ENCODE measurements at regions not wholly inside any gene's neighbourhood (a gene's known extent, or its start where the extent isn't known, plus 50 kb on each side); places are given as distances from the start of the nearest gene placed in this dataset.

DNA sequence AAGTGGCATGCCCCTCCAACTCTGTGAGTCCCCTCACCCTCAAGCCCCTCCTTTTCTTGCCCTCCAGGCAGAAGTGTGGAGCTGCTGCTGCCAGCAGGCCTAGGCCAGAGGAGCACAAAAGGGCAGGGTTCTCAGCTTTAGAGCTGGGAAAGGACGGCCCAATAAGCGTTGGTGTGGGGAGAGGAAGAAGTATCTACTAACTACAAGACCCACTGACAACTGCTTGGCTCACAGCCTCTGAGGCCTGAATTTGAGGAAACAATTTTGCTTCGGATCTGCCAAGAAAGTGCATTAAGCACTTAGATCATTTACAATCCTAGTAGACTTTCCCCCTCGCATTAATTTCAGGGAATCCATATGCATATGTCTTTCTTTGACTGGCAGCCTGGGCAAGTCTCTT lies 179.4 kb downstream of the SNX18 start:
- Histone ChIP-seq H3K4me3 (ENCODE audit: low read depth in 1 of 5, low read length in 5 of 5) (no peak overlapping the region), H3K4me1 (ENCODE audit: control insufficient read depth in 5 of 5, insufficient read depth in 5 of 5, low read length in 5 of 5) (peaks cover 0 to 27% (median 7%) of the 10 kb centered on the region in 5 donors), H3K9ac (ENCODE audit: low read length in 5 of 5) (no peak overlapping the region), H3K36me3 (ENCODE audit: control insufficient read depth in 5 of 5, insufficient read depth in 5 of 5, low read length in 5 of 5) (no peaks in the 10 kb centered on the region), H3K27ac (ENCODE audit: low read depth, low read length) (no peak overlapping the region), H3K27me3 (ENCODE audit: control insufficient read depth in 5 of 5, insufficient read depth in 4 of 5, low read length in 5 of 5) (no peaks in the 10 kb centered on the region), H3K9me3 (ENCODE audit: control insufficient read depth in 5 of 5, low read length in 5 of 5) (no peaks in the 10 kb centered on the region)

DNA sequence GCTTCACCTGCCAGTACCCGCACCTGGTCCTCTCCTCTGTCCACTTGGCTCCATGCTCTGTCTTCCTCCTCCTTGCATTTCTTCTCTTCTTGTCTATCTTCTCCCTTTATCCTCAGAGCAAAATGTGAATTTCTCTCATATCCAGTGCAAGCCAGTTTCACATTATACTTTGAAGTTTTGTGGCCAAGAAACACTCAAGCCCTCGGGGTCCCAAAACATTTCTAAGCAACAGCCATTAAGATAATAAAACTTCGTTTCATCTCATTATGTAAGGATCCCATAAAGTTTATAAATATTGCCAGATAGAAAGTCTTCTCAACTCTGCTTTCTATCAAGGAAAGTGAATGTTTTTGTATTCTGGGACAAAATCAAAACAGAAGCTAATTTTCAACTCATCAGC lies 178.8 kb downstream of the SNX18 start:
- H3K4me1 ChIP-seq (ENCODE audit: control insufficient read depth in 5 of 5, insufficient read depth in 5 of 5, low read length in 5 of 5) = peaks cover 0 to 27% (median 5%) of the 10 kb centered on the region in 5 donors
- no peaks in the 10 kb centered on the region for H3K27me3 ChIP-seq (ENCODE audit: control insufficient read depth in 5 of 5, insufficient read depth in 4 of 5, low read length in 5 of 5)
- H3K36me3 ChIP-seq (ENCODE audit: control insufficient read depth in 5 of 5, insufficient read depth in 5 of 5, low read length in 5 of 5) = no peaks in the 10 kb centered on the region
- H3K27ac ChIP-seq (ENCODE audit: low read depth, low read length) = no peak overlapping the region
- no peaks in the 10 kb centered on the region for H3K9me3 ChIP-seq (ENCODE audit: control insufficient read depth in 5 of 5, low read length in 5 of 5)
- H3K9ac ChIP-seq (ENCODE audit: low read length in 5 of 5) = no peak overlapping the region
- no peak overlapping the region for H3K4me3 ChIP-seq (ENCODE audit: low read depth in 1 of 5, low read length in 5 of 5)

DNA sequence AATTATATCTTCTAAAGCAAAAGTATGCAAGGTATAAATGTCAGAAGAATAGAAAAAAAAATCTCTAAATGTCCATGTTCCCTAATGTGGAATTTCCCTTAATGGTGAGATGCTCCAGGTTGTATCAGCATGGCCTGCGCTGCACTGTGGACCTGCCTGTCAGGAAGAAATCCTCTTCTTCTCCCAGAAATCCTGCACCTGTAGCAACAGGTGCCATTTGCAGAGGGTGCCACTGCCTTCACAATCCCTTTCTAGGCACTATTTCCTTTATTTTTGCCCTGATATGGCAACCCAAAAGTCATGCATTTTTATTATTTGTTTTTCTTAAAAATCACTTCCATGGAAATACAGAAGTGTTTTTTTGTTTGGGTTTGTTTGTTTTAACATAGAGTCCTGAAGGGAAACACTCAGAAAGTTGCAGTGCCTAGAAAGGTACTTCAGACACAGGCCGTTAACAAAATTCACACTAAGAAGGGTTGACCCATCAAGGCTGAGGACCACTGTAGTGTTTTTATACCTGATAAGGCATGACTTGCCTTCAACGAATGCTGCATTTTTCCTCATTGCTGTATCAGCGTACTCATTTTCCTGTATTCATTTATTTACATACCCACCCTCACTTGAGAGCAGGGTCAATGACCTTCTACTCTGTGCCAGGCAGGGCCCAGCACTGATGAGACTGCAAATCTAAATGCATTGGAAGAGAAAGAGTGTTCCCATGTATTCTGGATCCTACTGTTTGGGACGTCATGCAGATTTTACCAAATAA lies 177.8 kb downstream of the SNX18 start:
- no peaks in the 10 kb centered on the region for H3K27me3 ChIP-seq (ENCODE audit: control insufficient read depth in 5 of 5, insufficient read depth in 4 of 5, low read length in 5 of 5)
- H3K9me3 ChIP-seq (ENCODE audit: control insufficient read depth in 5 of 5, low read length in 5 of 5) = no peaks in the 10 kb centered on the region
- H3K4me3 ChIP-seq (ENCODE audit: low read depth in 1 of 5, low read length in 5 of 5) = no peak overlapping the region
- H3K9ac ChIP-seq (ENCODE audit: low read length in 5 of 5) = no peak overlapping the region
- H3K27ac ChIP-seq (ENCODE audit: low read depth, low read length) = no peak overlapping the region
- no peaks in the 10 kb centered on the region for H3K36me3 ChIP-seq (ENCODE audit: control insufficient read depth in 5 of 5, insufficient read depth in 5 of 5, low read length in 5 of 5)
- H3K4me1 ChIP-seq (ENCODE audit: control insufficient read depth in 5 of 5, insufficient read depth in 5 of 5, low read length in 5 of 5) = peaks cover 0 to 27% (median 5%) of the 10 kb centered on the region in 5 donors

DNA sequence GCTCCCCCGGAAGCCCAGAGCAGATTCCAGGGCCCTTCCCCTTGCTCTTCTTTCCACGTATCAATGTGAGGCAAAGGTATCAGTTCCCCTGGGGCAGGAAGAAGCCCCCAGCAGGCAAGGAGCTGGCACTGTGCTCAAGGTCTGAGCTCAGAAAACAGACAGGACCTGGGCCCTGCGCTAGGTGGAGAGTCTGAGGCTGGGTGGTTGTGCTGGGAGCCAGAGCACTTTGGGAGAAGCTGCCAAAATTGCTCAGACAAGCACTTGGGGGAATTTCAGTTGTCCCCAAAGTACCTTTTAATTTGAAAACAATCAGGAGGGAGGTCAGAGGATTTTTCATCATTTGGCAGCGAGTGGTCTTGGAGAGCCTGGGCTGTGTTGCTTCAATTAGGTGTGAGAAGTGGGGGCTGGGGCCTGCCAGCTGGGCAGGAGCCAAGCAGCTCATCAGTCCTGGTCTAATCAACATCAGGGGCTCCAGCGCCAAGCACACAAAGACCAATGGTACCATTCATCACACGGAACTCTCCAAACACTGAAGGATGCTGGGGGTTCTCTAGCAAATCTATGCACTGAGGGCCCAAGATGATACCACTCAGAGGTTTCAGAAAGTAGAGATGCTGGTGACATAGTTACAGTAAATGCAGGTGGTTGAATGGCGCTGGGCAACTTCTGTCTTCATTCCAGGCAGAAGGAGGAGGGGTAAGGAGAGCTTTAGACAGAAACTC lies 176.5 kb downstream of the SNX18 start:
- no peak overlapping the region for H3K27ac ChIP-seq (ENCODE audit: low read depth, low read length)
- H3K36me3 ChIP-seq (ENCODE audit: control insufficient read depth in 5 of 5, insufficient read depth in 5 of 5, low read length in 5 of 5) = no peaks in the 10 kb centered on the region
- H3K27me3 ChIP-seq (ENCODE audit: control insufficient read depth in 5 of 5, insufficient read depth in 4 of 5, low read length in 5 of 5) = no peaks in the 10 kb centered on the region
- H3K9ac ChIP-seq (ENCODE audit: low read length in 5 of 5) = no peak overlapping the region
- no peak overlapping the region for H3K4me3 ChIP-seq (ENCODE audit: low read depth in 1 of 5, low read length in 5 of 5)
- H3K4me1 ChIP-seq (ENCODE audit: control insufficient read depth in 5 of 5, insufficient read depth in 5 of 5, low read length in 5 of 5) = peaks cover 0 to 28% (median 5%) of the 10 kb centered on the region in 5 donors
- no peaks in the 10 kb centered on the region for H3K9me3 ChIP-seq (ENCODE audit: control insufficient read depth in 5 of 5, low read length in 5 of 5)

DNA sequence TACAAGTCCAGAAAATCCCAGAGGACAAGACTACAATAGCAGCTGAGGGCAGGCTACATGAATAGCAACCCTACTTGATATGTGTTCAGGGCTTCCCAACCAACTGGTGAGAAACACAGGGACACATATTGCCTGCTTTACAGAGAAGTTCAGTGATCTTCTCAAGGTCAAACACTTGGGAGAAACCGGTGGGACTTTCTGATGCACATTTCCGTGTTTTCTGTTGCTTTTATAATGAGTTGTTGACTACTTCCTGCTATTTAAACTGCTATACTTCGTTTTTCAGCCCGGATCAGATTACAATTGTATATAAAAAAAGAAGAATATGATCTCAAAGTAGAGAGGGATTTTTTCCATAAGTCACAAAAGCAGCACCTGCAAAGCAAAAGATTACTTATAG lies 175.1 kb downstream of the SNX18 start:
- Histone ChIP-seq H3K9ac (ENCODE audit: low read length in 5 of 5) (no peak overlapping the region), H3K27me3 (ENCODE audit: control insufficient read depth in 5 of 5, insufficient read depth in 4 of 5, low read length in 5 of 5) (no peaks in the 10 kb centered on the region), H3K27ac (ENCODE audit: low read depth, low read length) (no peak overlapping the region), H3K9me3 (ENCODE audit: control insufficient read depth in 5 of 5, low read length in 5 of 5) (no peaks in the 10 kb centered on the region), H3K4me3 (ENCODE audit: low read depth in 1 of 5, low read length in 5 of 5) (no peak overlapping the region), H3K36me3 (ENCODE audit: control insufficient read depth in 5 of 5, insufficient read depth in 5 of 5, low read length in 5 of 5) (no peaks in the 10 kb centered on the region), H3K4me1 (ENCODE audit: control insufficient read depth in 5 of 5, insufficient read depth in 5 of 5, low read length in 5 of 5) (peaks cover 0 to 28% (median 5%) of the 10 kb centered on the region in 5 donors)

DNA sequence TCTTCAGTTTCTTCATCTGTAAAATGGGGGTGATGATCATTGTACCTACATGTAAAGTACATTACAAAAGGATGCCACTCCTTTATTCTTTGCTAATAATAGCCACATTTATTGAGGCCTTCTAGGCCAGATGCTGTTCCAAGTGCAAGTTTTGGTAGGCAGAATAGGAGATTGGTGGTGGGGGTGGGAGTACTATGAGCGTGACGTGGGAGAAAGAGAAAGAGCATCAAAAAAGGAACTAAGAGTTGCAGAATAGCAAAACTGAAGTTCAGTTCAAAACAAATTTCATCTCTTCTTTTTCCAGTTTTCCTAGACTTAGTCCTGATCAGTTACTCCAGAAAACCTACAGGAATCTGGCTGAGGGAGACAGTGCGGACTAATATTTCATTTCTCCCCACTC lies 174.1 kb downstream of the SNX18 start:
- Histone ChIP-seq H3K27me3 (ENCODE audit: control insufficient read depth in 5 of 5, insufficient read depth in 4 of 5, low read length in 5 of 5) (no peaks in the 10 kb centered on the region), H3K9me3 (ENCODE audit: control insufficient read depth in 5 of 5, low read length in 5 of 5) (no peaks in the 10 kb centered on the region), H3K9ac (ENCODE audit: low read length in 5 of 5) (no peak overlapping the region), H3K36me3 (ENCODE audit: control insufficient read depth in 5 of 5, insufficient read depth in 5 of 5, low read length in 5 of 5) (no peaks in the 10 kb centered on the region), H3K27ac (ENCODE audit: low read depth, low read length) (no peak overlapping the region), H3K4me1 (ENCODE audit: control insufficient read depth in 5 of 5, insufficient read depth in 5 of 5, low read length in 5 of 5) (peaks cover 0 to 24% (median 2%) of the 10 kb centered on the region in 5 donors), H3K4me3 (ENCODE audit: low read depth in 1 of 5, low read length in 5 of 5) (no peak overlapping the region)

DNA sequence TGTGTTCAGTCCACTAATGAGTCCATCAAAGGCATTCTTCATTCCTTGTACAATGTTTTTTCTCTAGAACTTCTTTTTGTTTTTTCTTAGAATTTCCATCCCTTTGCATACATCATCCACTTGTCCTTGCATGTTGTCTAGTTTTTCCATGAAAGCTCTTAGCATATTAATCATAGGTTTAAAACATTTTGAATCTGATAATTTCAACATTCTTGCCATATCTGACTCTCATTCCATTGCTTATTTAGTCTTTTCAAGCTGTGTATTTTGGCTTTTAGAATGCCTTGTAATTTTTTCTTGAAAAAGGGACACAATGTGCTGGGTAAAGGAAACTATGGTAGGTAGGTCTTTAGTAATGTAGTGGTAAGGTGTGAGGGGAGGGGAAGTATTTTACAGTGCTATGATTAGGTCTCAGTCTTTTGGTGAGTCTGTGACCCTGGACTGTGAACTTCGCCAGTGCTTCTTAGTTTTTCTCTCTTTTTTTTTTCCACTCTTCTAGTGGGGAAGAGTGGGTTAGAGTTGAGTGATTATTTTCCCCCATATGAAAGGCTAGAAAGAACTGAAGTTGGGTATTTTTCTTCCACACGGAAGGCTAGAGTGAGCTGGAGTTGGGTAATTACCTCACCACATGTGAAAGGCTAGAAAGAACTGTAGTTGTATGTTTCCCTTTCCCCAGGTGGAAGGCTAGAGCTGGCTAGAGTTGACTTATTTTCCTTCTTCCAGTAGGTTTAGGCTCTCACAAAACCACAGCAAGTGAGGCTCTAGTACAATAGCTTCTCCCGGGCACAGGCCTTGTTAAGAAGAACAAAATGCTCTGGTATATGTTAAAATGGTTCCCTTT lies 172.1 kb downstream of the SNX18 start:
- Histone ChIP-seq H3K4me1 (ENCODE audit: control insufficient read depth in 5 of 5, insufficient read depth in 5 of 5, low read length in 5 of 5) (peaks cover 0 to 19% (median 2%) of the 10 kb centered on the region in 5 donors), H3K4me3 (ENCODE audit: low read depth in 1 of 5, low read length in 5 of 5) (no peak overlapping the region), H3K27me3 (ENCODE audit: control insufficient read depth in 5 of 5, insufficient read depth in 4 of 5, low read length in 5 of 5) (no peaks in the 10 kb centered on the region), H3K36me3 (ENCODE audit: control insufficient read depth in 5 of 5, insufficient read depth in 5 of 5, low read length in 5 of 5) (no peaks in the 10 kb centered on the region), H3K27ac (ENCODE audit: low read depth, low read length) (no peak overlapping the region), H3K9me3 (ENCODE audit: control insufficient read depth in 5 of 5, low read length in 5 of 5) (no peaks in the 10 kb centered on the region), H3K9ac (ENCODE audit: low read length in 5 of 5) (no peak overlapping the region)

DNA sequence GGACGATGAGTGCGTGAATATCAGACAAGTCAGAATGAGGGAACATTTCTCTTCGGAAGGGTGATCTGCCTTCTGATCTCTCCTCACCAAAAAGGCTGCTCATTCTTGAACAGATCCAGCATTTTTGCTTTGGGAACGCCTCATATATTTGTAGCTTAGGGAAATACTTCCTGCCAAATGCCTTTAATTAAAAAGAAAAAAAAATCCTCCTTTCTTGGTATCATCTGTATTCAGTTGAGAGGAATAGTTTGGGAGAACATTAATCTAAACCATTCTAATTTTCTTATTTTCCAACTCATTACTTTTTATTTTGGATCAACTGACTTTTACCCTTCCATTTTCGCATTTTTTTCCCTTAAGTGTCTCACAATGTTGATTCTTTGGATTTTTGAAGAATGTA lies 163.4 kb downstream of the SNX18 start:
- Histone ChIP-seq H3K4me1 (ENCODE audit: control insufficient read depth in 5 of 5, insufficient read depth in 5 of 5, low read length in 5 of 5) (peaks cover 0 to 24% (median 7%) of the 10 kb centered on the region in 5 donors), H3K36me3 (ENCODE audit: control insufficient read depth in 5 of 5, insufficient read depth in 5 of 5, low read length in 5 of 5) (no peaks in the 10 kb centered on the region), H3K27me3 (ENCODE audit: control insufficient read depth in 5 of 5, insufficient read depth in 4 of 5, low read length in 5 of 5) (no peaks in the 10 kb centered on the region), H3K9ac (ENCODE audit: low read length in 5 of 5) (no peak overlapping the region), H3K4me3 (ENCODE audit: low read depth in 1 of 5, low read length in 5 of 5) (no peak overlapping the region), H3K9me3 (ENCODE audit: control insufficient read depth in 5 of 5, low read length in 5 of 5) (no peaks in the 10 kb centered on the region), H3K27ac (ENCODE audit: low read depth, low read length) (no peak overlapping the region)

DNA sequence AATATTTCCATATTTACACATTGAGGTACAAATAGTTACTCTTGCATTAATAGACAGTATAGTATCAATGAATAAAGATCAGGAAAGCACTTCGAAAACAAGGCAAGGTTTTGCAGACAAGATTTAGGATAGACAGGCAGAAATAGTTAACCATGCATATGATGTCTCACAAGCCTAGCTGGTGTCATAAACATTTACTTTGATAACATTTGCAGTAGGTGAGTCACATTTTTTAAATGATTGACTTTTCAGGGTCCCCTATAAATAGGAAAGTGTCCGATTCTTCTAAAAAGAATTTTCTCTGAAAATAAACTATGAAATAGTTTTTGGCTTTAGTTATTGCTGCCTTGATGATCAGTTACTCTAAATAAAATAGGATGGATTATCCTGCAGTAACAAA lies 162.1 kb downstream of the SNX18 start:
- Histone ChIP-seq H3K4me3 (ENCODE audit: low read depth in 1 of 5, low read length in 5 of 5) (no peak overlapping the region), H3K27me3 (ENCODE audit: control insufficient read depth in 5 of 5, insufficient read depth in 4 of 5, low read length in 5 of 5) (no peaks in the 10 kb centered on the region), H3K36me3 (ENCODE audit: control insufficient read depth in 5 of 5, insufficient read depth in 5 of 5, low read length in 5 of 5) (no peaks in the 10 kb centered on the region), H3K9me3 (ENCODE audit: control insufficient read depth in 5 of 5, low read length in 5 of 5) (no peaks in the 10 kb centered on the region), H3K27ac (ENCODE audit: low read depth, low read length) (no peak overlapping the region), H3K4me1 (ENCODE audit: control insufficient read depth in 5 of 5, insufficient read depth in 5 of 5, low read length in 5 of 5) (peaks cover 0 to 24% (median 7%) of the 10 kb centered on the region in 5 donors), H3K9ac (ENCODE audit: low read length in 5 of 5) (no peak overlapping the region)

DNA sequence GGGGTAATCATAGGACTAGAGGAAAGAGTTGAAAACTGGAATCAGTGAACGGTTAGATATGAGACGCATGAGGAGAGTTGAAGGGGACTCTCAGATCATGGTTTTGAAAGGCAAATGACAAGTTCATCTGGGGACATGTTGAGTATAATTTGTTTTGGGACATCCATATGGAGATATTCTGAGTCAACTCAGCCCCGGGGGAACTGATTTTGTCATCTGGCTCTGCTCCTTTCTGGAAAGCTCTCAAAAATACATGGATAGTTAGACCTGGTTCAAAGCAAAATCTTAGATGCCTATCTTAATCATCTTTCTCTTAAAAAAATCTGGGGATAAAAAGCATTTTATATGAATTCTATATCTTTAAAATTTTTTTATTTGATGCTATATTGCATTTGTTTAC lies 161.2 kb downstream of the SNX18 start:
- no peak overlapping the region for H3K27ac ChIP-seq (ENCODE audit: low read depth, low read length)

More for the DNA sequence above, 161.2 kb downstream of the SNX18 start:
- Histone ChIP-seq H3K27me3 (ENCODE audit: control insufficient read depth in 5 of 5, insufficient read depth in 4 of 5, low read length in 5 of 5) (no peaks in the 10 kb centered on the region), H3K9ac (ENCODE audit: low read length in 5 of 5) (no peak overlapping the region), H3K4me1 (ENCODE audit: control insufficient read depth in 5 of 5, insufficient read depth in 5 of 5, low read length in 5 of 5) (peaks cover 0 to 29% (median 10%) of the 10 kb centered on the region in 5 donors), H3K9me3 (ENCODE audit: control insufficient read depth in 5 of 5, low read length in 5 of 5) (no peaks in the 10 kb centered on the region), H3K4me3 (ENCODE audit: low read depth in 1 of 5, low read length in 5 of 5) (no peak overlapping the region), H3K36me3 (ENCODE audit: control insufficient read depth in 5 of 5, insufficient read depth in 5 of 5, low read length in 5 of 5) (no peaks in the 10 kb centered on the region)
